ENCODE measurements at regions not wholly inside any gene's neighbourhood (a gene's known extent, or its start where the extent isn't known, plus 50 kb on each side); places are given as distances from the start of the nearest gene placed in this dataset.

DNA sequence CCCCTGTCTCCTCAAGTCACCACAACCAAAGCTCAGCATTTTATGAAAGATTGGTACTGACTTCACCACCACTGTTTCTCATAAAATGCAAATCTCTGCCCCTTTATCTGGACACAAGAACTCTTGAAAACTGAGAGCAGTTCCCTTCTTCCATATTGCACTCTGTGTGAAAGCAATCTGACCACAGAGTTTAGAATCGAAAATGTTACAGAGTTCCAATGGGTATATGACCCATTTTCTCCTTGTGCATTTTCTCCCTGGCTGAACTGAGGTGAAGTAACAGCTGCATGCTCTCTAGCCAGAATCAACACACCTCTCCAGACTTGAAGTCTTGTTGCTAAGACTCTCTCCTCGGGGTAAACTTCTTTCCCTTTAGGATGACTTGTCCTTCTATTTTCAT lies 111.0 kb upstream of the PLCXD3 start:
- H3K4me3 Mint-ChIP-seq = no peak overlapping the region
- H3K27ac Mint-ChIP-seq = no peak overlapping the region
- H3K27me3 Mint-ChIP-seq = peaks cover 0 to 8% (median 0%) of the 10 kb centered on the region in 5 donors
- DNase-seq (no peak), ATAC-seq (no peak)
- peaks cover 0 to 6% (median 0%) of the 10 kb centered on the region in 9 donors for H3K9me3 Mint-ChIP-seq
- no peaks in the 10 kb centered on the region for H3K4me1 Mint-ChIP-seq
- POLR2A ChIA-PET = no interaction called here
- H3K36me3 Mint-ChIP-seq = no peaks in the 10 kb centered on the region

DNA sequence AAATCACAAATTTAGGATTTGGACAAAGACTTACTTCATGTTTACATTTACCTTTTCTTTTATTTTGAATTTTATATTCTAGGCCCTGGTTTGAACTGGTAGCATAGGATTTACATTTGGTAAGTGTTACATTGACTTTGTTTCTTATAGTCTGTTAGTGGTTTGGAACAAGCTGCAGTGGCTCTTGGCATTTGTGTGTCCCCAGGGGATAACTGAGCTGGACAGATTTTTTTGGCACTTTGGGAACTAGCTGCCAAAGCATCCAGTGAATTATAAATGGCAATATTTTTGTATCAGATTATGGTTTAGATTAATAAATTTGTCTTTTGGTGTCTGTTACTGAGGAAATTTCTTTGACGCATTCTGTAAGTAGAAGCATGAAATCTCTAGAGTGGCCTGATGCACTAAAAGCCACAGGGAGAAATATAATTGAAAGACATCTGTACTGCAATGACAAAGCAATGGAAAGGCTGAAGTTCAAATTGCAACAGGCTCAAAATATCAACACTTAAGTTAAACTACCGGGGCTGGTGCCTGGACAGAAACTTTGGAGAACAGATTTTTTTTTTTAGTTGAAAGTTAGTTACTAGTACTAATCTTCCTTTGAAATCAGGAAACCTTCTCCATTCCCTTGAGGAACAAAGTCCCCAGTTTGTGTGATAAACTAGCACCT lies 107.6 kb upstream of the PLCXD3 start:
- H3K27ac Mint-ChIP-seq = no peak overlapping the region
- H3K9me3 Mint-ChIP-seq = peaks cover 0 to 3% (median 0%) of the 10 kb centered on the region in 9 donors
- H3K27me3 Mint-ChIP-seq = peaks cover 0 to 8% (median 0%) of the 10 kb centered on the region in 5 donors
- no peaks in the 10 kb centered on the region for H3K4me1 Mint-ChIP-seq
- ATAC-seq (no peak), DNase-seq (no peak)
- POLR2A ChIA-PET = no interaction called here
- no peak overlapping the region for H3K4me3 Mint-ChIP-seq
- no peaks in the 10 kb centered on the region for H3K36me3 Mint-ChIP-seq

DNA sequence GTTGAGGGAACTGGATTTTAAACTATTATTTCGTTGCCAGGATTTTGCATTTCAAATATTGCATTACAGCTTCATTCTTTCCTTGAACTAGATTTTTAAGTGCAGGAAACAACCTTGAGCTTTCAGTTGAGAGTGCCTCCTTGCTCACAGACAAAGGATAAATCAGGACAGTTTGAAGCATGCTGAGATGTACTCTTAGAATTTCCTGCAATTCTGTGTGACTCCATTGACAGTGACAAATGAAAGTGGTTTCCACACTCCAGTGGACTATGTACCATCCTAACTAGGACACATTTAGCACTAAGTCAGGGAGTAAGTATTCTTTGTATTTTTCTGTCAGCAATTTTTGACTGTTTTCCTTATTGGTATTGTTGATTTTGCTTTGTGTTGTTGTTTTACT lies 100.0 kb upstream of the PLCXD3 start:
- Mint-ChIP-seq H3K27ac (no peak overlapping the region), H3K4me3 (no peak overlapping the region), H3K9me3 (peaks cover 0 to 30% (median 5%) of the 10 kb centered on the region in 9 donors), H3K4me1 (no peaks in the 10 kb centered on the region), H3K27me3 (no peaks in the 10 kb centered on the region), H3K36me3 (no peaks in the 10 kb centered on the region)
- DNase-seq = no peak
- POLR2A ChIA-PET = no interaction called here
- no peak for ATAC-seq

DNA sequence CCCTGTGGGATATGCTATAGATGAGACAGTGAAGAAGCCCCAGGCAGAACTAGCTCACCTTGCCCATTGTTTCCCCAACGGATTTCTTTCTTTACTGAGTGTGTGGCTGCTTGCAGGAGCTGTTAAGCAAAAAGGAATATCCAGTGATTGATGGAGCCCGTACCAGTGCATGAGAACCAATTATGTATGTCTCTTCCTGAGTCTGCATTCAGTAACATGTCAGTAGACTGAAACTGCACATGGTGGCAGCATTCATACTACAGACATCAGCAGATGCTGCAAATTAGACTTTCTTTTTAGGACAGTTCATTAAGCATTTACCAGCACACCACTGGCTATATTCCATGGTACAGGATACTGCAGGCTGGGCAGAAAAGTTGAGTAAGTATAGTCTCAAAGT lies 90.3 kb upstream of the PLCXD3 start:
- no peak overlapping the region for H3K4me3 Mint-ChIP-seq
- ATAC-seq (no peak), DNase-seq (no peak)
- no peaks in the 10 kb centered on the region for H3K27me3 Mint-ChIP-seq
- H3K36me3 Mint-ChIP-seq = peaks cover 0 to 8% (median 0%) of the 10 kb centered on the region in 3 donors
- H3K4me1 Mint-ChIP-seq = no peaks in the 10 kb centered on the region
- no peak overlapping the region for H3K27ac Mint-ChIP-seq
- POLR2A ChIA-PET = no interaction called here
- H3K9me3 Mint-ChIP-seq = peaks cover 2 to 22% (median 13%) of the 10 kb centered on the region in 9 donors

DNA sequence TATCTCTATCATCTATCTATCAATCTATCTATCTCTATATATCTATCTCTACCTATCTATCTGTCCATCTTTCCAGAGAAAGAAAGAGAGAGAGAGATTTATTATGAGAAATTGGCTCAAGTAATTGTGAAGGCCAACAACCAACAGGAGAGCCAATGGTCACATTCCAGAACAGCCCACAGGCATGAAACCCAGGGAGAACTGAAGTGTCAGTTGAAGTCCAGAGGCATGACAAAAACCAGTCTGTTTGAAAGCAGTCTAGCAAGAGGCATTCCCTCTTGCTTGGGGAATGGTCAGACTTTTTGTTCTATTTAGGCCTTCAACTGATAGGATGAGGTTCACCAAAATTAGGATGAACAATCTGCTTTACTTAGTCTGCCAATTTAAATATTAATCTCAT lies 87.6 kb upstream of the PLCXD3 start:
- H3K27me3 Mint-ChIP-seq = no peaks in the 10 kb centered on the region
- DNase-seq (no peak), ATAC-seq (no peak)
- peaks cover 0 to 19% (median 5%) of the 10 kb centered on the region in 9 donors for H3K9me3 Mint-ChIP-seq
- no peak overlapping the region for H3K4me3 Mint-ChIP-seq
- H3K4me1 Mint-ChIP-seq = no peaks in the 10 kb centered on the region
- POLR2A ChIA-PET = no interaction called here
- H3K27ac Mint-ChIP-seq = no peak overlapping the region
- peaks cover 0 to 10% (median 0%) of the 10 kb centered on the region in 3 donors for H3K36me3 Mint-ChIP-seq

DNA sequence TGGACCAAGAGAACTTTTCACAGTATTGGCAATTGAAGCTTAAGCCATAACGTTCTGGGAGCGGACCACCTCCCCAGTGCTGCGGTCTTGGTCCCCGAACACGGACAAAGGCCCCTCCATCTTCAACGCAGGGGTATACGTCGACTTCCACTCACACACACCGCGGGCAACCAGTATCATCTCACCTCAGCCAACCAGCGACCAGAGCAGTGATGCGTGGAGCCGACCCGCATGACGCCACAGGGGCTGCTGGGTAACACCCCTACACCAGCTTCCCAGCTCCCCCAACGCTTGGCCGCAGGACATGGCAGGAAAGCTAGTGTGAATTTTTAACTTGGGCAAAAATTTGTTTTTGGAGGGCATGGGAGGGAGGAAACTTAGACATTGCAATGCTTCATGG lies 77.3 kb upstream of the PLCXD3 start:
- Mint-ChIP-seq H3K4me1 (no peaks in the 10 kb centered on the region), H3K36me3 (no peaks in the 10 kb centered on the region), H3K27me3 (peaks cover 0 to 9% (median 0%) of the 10 kb centered on the region in 5 donors), H3K27ac (no peak overlapping the region), H3K4me3 (no peak overlapping the region), H3K9me3 (peaks cover 0 to 8% (median 0%) of the 10 kb centered on the region in 9 donors)
- POLR2A ChIA-PET = no interaction called here
- DNase-seq = no peak
- ATAC-seq = no peak

DNA sequence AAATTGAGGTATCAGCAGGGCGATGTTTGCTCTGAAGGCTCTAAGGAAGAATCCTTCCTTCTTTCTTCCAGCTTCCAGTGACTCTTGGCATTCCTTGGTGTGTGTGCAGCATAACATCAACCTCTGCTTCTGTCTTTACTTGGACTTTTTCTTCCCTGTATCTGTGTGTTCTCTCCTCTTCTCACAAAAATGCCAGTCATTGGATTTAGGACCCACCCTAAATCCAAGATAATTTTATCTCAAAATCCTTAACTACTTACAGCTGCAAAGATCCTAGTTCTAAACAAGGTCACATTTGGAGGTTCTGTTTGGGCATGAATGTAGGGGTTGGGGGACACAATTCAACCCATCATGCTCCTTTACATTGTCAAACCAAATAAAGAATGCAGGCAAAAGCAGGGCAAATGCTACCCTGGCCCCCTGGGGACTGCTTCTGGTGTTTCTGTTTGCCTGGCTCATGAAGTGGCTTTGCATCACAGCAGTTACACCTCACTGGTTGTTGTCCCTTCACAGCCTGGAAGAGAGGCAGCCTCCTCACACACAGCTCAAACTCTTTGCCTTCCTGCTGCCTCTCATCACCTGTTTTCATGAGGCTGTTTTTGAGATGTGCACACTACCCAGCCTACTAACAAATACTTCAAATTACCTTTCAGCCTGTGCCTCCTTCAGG lies 64.8 kb upstream of the PLCXD3 start:
- no peak for DNase-seq
- no peak for ATAC-seq
- Mint-ChIP-seq H3K4me1 (no peaks in the 10 kb centered on the region), H3K36me3 (no peaks in the 10 kb centered on the region), H3K27me3 (peaks cover 0 to 12% (median 0%) of the 10 kb centered on the region in 5 donors), H3K9me3 (peaks cover 0 to 11% (median 3%) of the 10 kb centered on the region in 9 donors), H3K27ac (no peak overlapping the region), H3K4me3 (no peak overlapping the region)
- POLR2A ChIA-PET = no interaction called here

DNA sequence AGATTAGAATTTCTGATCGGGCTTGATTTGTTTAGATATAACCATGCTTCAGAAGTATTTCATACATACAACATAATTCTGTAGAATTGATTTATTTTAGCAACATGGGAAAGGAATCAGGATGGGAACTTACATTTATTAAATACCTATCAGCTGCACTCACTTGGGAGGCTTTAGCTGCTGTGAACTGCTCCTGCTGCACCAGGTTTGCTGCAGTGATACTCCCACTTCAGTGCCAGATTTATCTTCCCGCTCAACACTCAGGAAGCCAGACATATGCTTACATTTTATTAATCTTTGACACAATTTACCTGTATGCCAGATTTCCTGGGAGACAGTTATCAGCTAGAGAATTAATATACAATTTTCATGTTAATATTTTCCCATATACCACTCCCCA lies 64.0 kb upstream of the PLCXD3 start:
- DNase-seq (no peak), ATAC-seq (no peak)
- Mint-ChIP-seq H3K27ac (no peak overlapping the region), H3K4me3 (no peak overlapping the region), H3K27me3 (peaks cover 0 to 12% (median 0%) of the 10 kb centered on the region in 5 donors), H3K4me1 (no peaks in the 10 kb centered on the region), H3K36me3 (no peaks in the 10 kb centered on the region), H3K9me3 (peaks cover 0 to 11% (median 3%) of the 10 kb centered on the region in 9 donors)
- POLR2A ChIA-PET = no interaction called here
